ENCODE measurements at regions not wholly inside any gene's neighbourhood (a gene's known extent, or its start where the extent isn't known, plus 50 kb on each side); places are given as distances from the start of the nearest gene placed in this dataset.

DNA sequence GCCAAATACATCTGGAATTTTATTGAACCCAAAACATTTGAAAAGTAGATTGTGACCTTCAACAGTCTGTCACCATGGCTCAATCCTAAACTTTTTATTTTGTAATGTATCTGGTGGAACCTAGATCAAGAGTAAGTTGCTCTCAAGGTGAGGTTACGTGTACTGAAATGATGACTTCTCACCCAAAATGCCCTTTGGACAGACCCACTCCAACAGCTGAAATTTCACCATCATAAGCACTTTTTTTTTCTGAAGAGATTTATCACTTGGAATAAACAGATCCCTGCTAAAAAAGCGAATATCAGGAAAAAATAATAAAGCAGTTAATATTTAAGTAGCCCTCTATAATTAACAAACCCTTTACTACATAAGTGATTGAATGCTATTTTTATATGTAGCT, 155.0 kb upstream of the FBXL7 start:
- TF ChIP-seq, protein P1, sequence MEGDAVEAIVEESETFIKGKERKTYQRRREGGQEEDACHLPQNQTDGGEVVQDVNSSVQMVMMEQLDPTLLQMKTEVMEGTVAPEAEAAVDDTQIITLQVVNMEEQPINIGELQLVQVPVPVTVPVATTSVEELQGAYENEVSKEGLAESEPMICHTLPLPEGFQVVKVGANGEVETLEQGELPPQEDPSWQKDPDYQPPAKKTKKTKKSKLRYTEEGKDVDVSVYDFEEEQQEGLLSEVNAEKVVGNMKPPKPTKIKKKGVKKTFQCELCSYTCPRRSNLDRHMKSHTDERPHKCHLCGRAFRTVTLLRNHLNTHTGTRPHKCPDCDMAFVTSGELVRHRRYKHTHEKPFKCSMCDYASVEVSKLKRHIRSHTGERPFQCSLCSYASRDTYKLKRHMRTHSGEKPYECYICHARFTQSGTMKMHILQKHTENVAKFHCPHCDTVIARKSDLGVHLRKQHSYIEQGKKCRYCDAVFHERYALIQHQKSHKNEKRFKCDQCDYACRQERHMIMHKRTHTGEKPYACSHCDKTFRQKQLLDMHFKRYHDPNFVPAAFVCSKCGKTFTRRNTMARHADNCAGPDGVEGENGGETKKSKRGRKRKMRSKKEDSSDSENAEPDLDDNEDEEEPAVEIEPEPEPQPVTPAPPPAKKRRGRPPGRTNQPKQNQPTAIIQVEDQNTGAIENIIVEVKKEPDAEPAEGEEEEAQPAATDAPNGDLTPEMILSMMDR (IDR thresholded peaks at IDR 0.05) = no peak
- TF ChIP-seq EZH2 (IDR thresholded peaks at IDR 0.05; ENCODE audit: borderline replicate concordance, insufficient read depth, low read depth, low read length, poor library complexity, severe bottlenecking) = no peak

Measured in B cell (primary cell).